ENCODE measurements at regions not wholly inside any gene's neighbourhood (a gene's known extent, or its start where the extent isn't known, plus 50 kb on each side); places are given as distances from the start of the nearest gene placed in this dataset.
"Not testable (repeated sequence)": the region's sequence is repeated elsewhere in the genome, so short reads cannot be mapped to it uniquely, and the experiment has no call there.

GRCh38 chr7:64469673-64470072 lies 93.2 kb downstream of the ZNF680 start:
- Histone ChIP-seq H3K9me3 (no peaks in the 10 kb centered on the region), H3K4me1 (no peaks in the 10 kb centered on the region), H3K36me3 (ENCODE audit: low read depth, missing control alignments) (no peaks in the 10 kb centered on the region), H3K27me3 (no peaks in the 10 kb centered on the region), H3K27ac (no peak overlapping the region), H3K4me3 (no peak overlapping the region)
- no peak for DNase-seq
- intact Hi-C loops (cut with DNase I; ENCODE audit: low total_unique reads): no loop called here
- TF ChIP-seq POLR2A (IDR thresholded peaks at IDR 0.05): no peak
- TF ChIP-seq CTCF (IDR thresholded peaks at IDR 0.05): no peak
- 36 to 58% methylated on average over 1 of the region's 1 CpG for WGBS, 2 donors

GRCh38 chr7:64465551-64465950 lies 97.3 kb downstream of the ZNF680 start:
- TF ChIP-seq CTCF (IDR thresholded peaks at IDR 0.05): no peak
- no peak for TF ChIP-seq POLR2A (IDR thresholded peaks at IDR 0.05)
- 42 to 83% methylated on average over 1 of the region's 1 CpG for WGBS, 2 donors
- H3K9me3 ChIP-seq: no peaks in the 10 kb centered on the region
- intact Hi-C loops (cut with DNase I; ENCODE audit: low total_unique reads): no loop called here
- H3K36me3 ChIP-seq (ENCODE audit: low read depth, missing control alignments): no peaks in the 10 kb centered on the region
- H3K27ac ChIP-seq: no peak overlapping the region
- no peak for DNase-seq
- H3K4me1 ChIP-seq: no peaks in the 10 kb centered on the region
- H3K27me3 ChIP-seq: no peaks in the 10 kb centered on the region
- no peak overlapping the region for H3K4me3 ChIP-seq

- peak overlapping the region; percentile 65 to 68 for H3K4me3 ChIP-seq
- no peaks in the 10 kb centered on the region for H3K4me1 ChIP-seq
- no peaks in the 10 kb centered on the region for H3K9me3 ChIP-seq
- H3K27me3 ChIP-seq: no peaks in the 10 kb centered on the region
- 28 to 32% methylated on average over 4 to 38 of the region's 38 CpGs for WGBS, 2 donors
- peak; percentile 91 for DNase-seq
- intact Hi-C loops (cut with DNase I; ENCODE audit: low total_unique reads): no loop called here
- peak overlapping the region; percentile 41 to 52 for H3K27ac ChIP-seq
- H3K36me3 ChIP-seq (ENCODE audit: low read depth, missing control alignments): no peaks in the 10 kb centered on the region
- TF ChIP-seq CTCF (IDR thresholded peaks at IDR 0.05): no peak
- no peak for TF ChIP-seq POLR2A (IDR thresholded peaks at IDR 0.05)
These were observed 99.1 kb downstream of the ZNF680 start for GRCh38 chr7:64463636-64464375.

- H3K9me3 ChIP-seq; intact Hi-C loops (cut with DNase I; ENCODE audit: low total_unique reads); DNase-seq; H3K27me3 ChIP-seq; H3K4me1 ChIP-seq; H3K36me3 ChIP-seq (ENCODE audit: low read depth, missing control alignments); H3K4me3 ChIP-seq; H3K27ac ChIP-seq: not testable (repeated sequence)
- 47 to 49% methylated on average over 5 of the region's 5 CpGs for WGBS, 2 donors
These were observed 103.0 kb downstream of the ZNF680 start for GRCh38 chr7:64459858-64460257.

- Histone ChIP-seq H3K36me3 (ENCODE audit: low read depth, missing control alignments) (no peaks in the 10 kb centered on the region), H3K4me3 (peak overlapping the region; percentile 18 to 30), H3K9me3 (no peaks in the 10 kb centered on the region), H3K27me3 (no peaks in the 10 kb centered on the region), H3K27ac (no peak overlapping the region), H3K4me1 (no peaks in the 10 kb centered on the region)
- DNase-seq: peak; percentile 41
- intact Hi-C loops (cut with DNase I; ENCODE audit: low total_unique reads): no loop called here
- TF ChIP-seq POLR2A (IDR thresholded peaks at IDR 0.05): no peak
- 70 to 74% methylated on average over 14 of the region's 14 CpGs for WGBS, 2 donors
These were observed 119.8 kb downstream of the ZNF736 start for GRCh38 chr7:64433590-64433989.

- no peaks in the 10 kb centered on the region for H3K36me3 ChIP-seq (ENCODE audit: low read depth, missing control alignments)
- TF ChIP-seq POLR2A (IDR thresholded peaks at IDR 0.05): no peak
- TF ChIP-seq CTCF (IDR thresholded peaks at IDR 0.05): no peak
- no peaks in the 10 kb centered on the region for H3K4me1 ChIP-seq
- WGBS, 2 donors: 90 to 92% methylated on average over 5 of the region's 5 CpGs
- no peak overlapping the region for H3K4me3 ChIP-seq
- no peaks in the 10 kb centered on the region for H3K27me3 ChIP-seq
- H3K9me3 ChIP-seq: no peaks in the 10 kb centered on the region
- intact Hi-C loops (cut with DNase I; ENCODE audit: low total_unique reads): no loop called here
- no peak for DNase-seq
- no peak overlapping the region for H3K27ac ChIP-seq
These were observed 118.1 kb downstream of the ZNF736 start for GRCh38 chr7:64431838-64432237.
